ENCODE measurements at regions not wholly inside any gene's neighbourhood (a gene's known extent, or its start where the extent isn't known, plus 50 kb on each side); places are given as distances from the start of the nearest gene placed in this dataset.

- no peak for DNase-seq (ENCODE audit: low read depth)
Observed at GRCh38 chr3:110236976-110237610, 834.5 kb upstream of the NECTIN3 start.

DNA sequence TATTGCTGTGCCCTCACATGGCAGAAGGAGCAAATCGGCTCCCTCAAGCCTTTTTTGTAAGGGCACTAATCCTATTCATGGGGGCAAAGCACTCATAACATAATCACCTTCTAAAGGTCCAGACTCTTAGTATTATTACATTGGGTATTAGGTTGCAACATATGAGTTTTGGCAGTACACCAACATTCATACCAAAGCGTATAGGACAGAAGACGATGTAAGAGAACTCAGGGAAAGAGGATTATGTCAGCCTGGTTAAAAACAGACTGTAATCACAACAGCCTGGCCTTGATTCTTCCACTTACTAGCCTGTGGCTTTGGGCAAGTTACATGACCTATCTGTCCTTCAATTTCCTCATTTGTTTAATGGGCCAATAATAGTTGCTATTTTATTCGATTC is 828.5 kb upstream of the NECTIN3 start:
- no peak for DNase-seq (ENCODE audit: low read depth)

- DNase-seq (ENCODE audit: low read depth), result no peak
Observed at GRCh38 chr3:110246796-110247376, 824.7 kb upstream of the NECTIN3 start.

- no peak for DNase-seq (ENCODE audit: low read depth)
Observed at GRCh38 chr3:110248666-110249065, 823.0 kb upstream of the NECTIN3 start.

GRCh38 chr3:110253794-110254193 is 817.8 kb upstream of the NECTIN3 start:
- DNase-seq (ENCODE audit: low read depth), result no peak

- no peak for DNase-seq (ENCODE audit: low read depth)
Observed at GRCh38 chr3:110254591-110254990, 817.0 kb upstream of the NECTIN3 start.

GRCh38 chr3:110261141-110261540 is 810.5 kb upstream of the NECTIN3 start:
- DNase-seq (ENCODE audit: low read depth), result no peak

DNA sequence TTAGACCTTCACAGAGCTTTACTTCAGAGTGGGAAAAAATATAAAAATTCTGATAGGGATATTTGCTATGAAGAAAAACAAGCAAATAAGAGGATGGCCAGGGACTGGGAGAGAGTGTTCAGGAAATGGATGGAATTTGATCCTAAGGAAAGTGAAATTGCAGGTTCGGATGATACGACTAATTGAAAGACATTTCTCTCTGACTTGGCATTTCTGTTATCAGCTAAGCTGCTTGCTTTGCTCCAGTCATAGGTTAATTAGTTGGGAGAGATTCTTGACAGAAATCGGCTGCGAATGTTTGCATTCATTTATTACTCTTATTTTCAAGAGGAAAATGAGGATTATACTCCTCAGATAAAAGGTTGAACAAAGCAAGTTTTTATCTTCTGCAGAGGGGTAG is 808.7 kb upstream of the NECTIN3 start:
- DNase-seq (ENCODE audit: low read depth), result no peak

DNA sequence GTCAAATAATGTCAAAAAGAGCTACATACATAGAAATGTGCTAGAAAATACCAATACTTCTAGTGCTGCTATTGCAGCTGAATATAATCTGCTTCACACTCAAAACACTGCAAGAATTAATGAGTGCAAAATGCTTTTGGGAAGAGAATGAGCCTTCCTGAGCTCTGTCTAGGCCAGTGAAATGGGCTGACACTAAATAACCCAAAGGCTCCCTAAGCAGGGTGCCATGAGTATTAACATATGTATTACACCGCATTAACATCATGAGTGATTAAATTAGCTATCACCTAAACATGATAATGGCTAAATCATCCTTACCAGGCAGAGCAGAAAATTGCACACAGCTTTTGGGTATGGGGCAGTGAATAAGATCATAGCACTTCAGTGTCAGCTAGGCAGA is 806.3 kb upstream of the NECTIN3 start:
- DNase-seq (ENCODE audit: low read depth), result no peak

GRCh38 chr3:110267304-110267845 is 804.2 kb upstream of the NECTIN3 start:
- DNase-seq (ENCODE audit: low read depth), result no peak

DNA sequence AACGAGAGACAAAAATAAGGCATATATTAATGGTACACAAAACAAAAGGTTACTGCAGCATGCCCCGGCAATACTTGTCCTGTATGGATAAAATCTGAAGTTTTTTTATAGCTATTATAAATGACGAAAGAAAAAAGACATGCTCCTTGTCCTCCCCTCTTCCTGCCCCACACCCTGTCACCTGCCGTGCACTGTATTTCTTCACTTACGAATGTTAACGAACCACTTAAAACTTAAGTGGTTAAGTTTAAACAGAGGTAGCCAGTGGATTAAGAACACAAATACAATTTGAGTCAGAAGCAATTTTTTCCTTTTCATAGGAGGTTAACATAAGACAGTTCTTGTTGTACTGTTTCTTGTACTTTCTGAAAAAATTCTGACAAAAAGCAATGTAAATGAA is 799.1 kb upstream of the NECTIN3 start:
- no peak for DNase-seq (ENCODE audit: low read depth)

GRCh38 chr3:110291886-110292501 is 779.6 kb upstream of the NECTIN3 start:
- no peak for DNase-seq (ENCODE audit: low read depth)

DNA sequence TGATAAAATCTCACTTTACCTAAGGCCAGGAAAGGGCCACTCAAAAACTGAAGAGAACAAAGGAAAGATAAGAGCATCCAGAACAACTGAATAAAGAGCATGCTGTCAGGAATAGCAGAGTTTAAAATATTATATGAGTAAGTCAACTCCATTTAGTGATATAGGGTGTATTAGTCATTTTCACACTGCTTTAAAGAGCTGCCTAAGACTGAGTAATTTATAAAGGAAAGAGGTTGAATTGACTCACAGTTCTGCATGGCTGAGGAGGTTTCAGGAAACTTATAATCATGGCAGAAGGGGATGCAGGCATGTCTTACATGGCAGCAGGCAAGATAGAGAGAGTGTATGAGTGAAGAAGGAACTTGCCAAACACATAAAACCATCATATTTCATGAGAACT is 778.0 kb upstream of the NECTIN3 start:
- no peak for DNase-seq (ENCODE audit: low read depth)

GRCh38 chr3:110296885-110297284 is 774.7 kb upstream of the NECTIN3 start:
- DNase-seq (ENCODE audit: low read depth), result no peak

DNA sequence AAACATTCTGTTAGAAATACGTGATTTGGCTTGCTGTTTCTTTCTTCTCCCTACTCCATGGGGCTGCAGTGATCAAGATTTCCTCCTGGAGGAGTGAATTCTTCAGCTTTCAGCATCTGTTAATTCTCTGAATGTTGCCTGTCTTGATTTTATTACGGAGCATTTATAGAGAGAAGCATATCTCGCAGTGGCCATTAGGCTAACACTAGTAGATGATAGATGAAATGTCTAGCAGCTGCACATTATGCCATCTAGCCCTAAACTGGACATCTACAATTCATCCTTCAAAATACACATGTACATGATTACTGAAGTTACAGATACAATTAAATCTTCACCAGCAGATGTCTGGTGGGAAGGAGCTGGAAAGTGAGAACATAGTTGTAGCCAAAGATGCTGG is 769.8 kb upstream of the NECTIN3 start:
- no peak for DNase-seq (ENCODE audit: low read depth)

DNA sequence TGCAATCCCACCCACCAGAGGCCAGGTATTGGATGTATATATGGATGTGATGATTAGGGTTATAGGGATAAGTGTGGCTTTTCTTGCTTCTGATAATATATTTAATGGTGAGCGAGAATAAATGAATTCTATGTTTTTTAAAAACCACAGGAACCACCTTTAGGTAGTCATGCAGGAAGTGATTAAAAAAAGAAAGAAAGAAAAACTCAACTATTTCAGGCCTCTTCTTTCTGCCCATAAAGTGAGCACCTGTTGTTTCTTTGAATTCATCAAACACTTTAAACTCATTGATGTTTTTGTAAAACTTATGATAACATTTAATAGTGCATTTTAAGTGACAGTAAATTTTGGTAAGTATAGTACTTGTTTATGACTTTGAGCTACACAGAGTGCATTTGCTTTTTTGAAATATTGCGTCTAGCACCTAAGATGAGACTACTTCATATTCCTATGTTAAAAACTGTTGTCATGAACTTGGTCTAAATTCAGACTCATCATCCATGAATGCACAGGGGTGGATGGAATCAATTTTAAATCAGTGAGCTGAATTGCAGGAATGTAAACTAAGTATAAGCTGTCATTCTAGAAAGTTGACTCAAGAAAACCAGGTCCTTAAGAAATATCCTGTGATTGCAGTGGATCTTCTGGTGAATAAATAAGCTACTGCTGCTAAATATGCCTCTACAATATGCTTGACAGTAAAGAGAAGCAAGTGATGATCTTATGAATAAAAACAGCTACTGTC is 764.4 kb upstream of the NECTIN3 start:
- DNase-seq (ENCODE audit: low read depth), result no peak

- no peak for DNase-seq (ENCODE audit: low read depth)
Observed at GRCh38 chr3:110311541-110311940, 760.1 kb upstream of the NECTIN3 start.

DNA sequence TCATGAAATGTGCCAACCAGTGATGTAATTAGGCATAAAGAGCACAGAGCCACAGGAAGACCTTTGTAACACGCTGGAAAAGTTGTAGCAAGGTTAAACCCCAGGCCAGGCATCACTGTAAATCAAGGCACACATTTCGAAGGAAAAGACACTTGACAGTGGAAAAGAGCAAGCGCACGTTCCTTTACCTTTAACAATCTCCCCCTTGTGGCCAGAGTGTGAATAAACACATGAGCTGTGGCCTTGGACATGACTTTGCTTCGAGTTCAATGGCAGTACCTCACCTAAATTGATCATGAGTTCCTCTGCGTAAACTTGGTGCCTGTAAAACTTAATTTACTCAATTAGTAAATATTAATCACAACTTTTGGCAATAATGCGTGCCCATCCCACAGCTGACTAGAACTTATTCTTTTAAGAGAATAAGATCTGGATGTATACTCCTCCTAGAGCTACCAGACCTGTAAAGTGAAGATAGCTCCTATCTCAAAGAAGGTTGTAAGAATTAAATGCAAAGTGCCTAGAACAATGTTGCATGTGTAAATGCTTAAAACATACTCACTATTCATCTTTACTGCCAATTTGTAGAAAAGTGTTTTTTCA is 757.0 kb upstream of the NECTIN3 start:
- peak; percentile 2 for DNase-seq (ENCODE audit: low read depth)

- no peak for DNase-seq (ENCODE audit: low read depth)
Observed at GRCh38 chr3:110318108-110318507, 753.5 kb upstream of the NECTIN3 start.

DNA sequence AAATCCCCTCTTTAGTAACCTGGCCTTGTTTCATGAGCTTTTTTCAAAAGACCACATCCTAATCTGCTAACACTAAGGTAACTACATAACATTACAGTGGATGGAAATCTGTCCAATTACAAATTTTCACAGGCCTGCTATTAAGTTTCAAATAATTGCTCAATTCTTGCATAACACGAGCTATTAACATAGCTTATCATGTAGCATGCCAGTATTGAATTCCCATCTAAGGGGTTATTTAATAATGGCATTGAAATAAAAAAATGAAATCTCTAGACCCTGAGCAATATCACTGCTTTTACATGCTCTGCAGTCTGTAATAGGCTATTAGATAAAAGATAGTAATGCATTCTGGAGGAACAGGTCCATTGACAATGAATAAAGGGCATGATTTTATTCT is 748.3 kb upstream of the NECTIN3 start:
- DNase-seq (ENCODE audit: low read depth), result no peak

GRCh38 chr3:110324171-110324705 is 747.4 kb upstream of the NECTIN3 start:
- DNase-seq (ENCODE audit: low read depth), result no peak

DNA sequence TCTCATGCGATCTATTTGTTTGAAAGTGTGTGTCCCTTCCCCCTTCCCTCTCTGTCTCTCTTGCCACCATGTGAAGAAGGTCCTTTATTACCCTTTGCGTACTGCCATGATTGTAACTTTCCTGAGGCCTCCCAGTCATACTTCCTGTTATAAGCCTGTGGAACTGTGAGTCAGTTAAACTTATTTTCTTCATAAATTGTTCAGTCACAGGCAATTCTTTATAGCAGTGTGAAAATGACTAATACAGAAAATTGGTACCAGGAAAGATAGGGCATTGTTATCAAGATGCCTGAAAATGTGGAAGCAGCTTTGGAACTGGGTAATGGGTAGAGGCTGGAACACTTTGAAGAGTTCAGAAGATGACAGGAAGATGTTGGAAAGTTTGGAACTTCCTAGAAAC is 743.7 kb upstream of the NECTIN3 start:
- no peak for DNase-seq (ENCODE audit: low read depth)
